ENCODE measurements at regions not wholly inside any gene's neighbourhood (a gene's known extent, or its start where the extent isn't known, plus 50 kb on each side); places are given as distances from the start of the nearest gene placed in this dataset.
A peak's percentile ranks its signal among the peaks of the same experiment; 100 is the strongest.

GRCh38 chr4:107151173-107151572 lies 115.1 kb upstream of the DKK2 start:
- DNase-seq: no peak

- no peak for DNase-seq
These were observed 112.8 kb upstream of the DKK2 start for GRCh38 chr4:107148904-107149303.

- no peak for DNase-seq
These were observed 111.8 kb upstream of the DKK2 start for GRCh38 chr4:107147873-107148272.

- no peak for DNase-seq
These were observed 102.3 kb upstream of the DKK2 start for GRCh38 chr4:107138433-107138832.

- DNase-seq: no peak
These were observed 98.0 kb upstream of the DKK2 start for GRCh38 chr4:107133965-107134653.

- DNase-seq: no peak
These were observed 95.2 kb upstream of the DKK2 start for GRCh38 chr4:107131295-107131694.

GRCh38 chr4:107130157-107130556 lies 94.0 kb upstream of the DKK2 start:
- no peak for DNase-seq

- no peak for DNase-seq
These were observed 93.5 kb upstream of the DKK2 start for GRCh38 chr4:107129611-107130010.

GRCh38 chr4:107129076-107129475 lies 93.0 kb upstream of the DKK2 start:
- no peak for DNase-seq

- DNase-seq: no peak
These were observed 92.0 kb upstream of the DKK2 start for GRCh38 chr4:107128116-107128515.

- DNase-seq: no peak
These were observed 89.4 kb upstream of the DKK2 start for GRCh38 chr4:107125496-107125895.

- no peak for DNase-seq
These were observed 86.6 kb upstream of the DKK2 start for GRCh38 chr4:107122736-107123135.

GRCh38 chr4:107120661-107121060 lies 84.5 kb upstream of the DKK2 start:
- no peak for DNase-seq

GRCh38 chr4:107117726-107118125 lies 81.6 kb upstream of the DKK2 start:
- DNase-seq: no peak

- DNase-seq: no peak
These were observed 79.2 kb upstream of the DKK2 start for GRCh38 chr4:107115185-107115847.

- DNase-seq: peak in 1 of 3 donors; percentile 1
These were observed 77.9 kb upstream of the DKK2 start for GRCh38 chr4:107114059-107114458.

- DNase-seq: no peak
These were observed 62.3 kb upstream of the DKK2 start for GRCh38 chr4:107098401-107098800.

GRCh38 chr4:107094976-107095375 lies 58.9 kb upstream of the DKK2 start:
- DNase-seq: no peak

GRCh38 chr4:107094332-107094731 lies 58.2 kb upstream of the DKK2 start:
- no peak for DNase-seq

All from suppressor macrophage treated with lipopolysaccharide for 1 hour (primary cell).